PC-3 (cell line): ENCODE measurements at regions not wholly inside any gene's neighbourhood (a gene's known extent, or its start where the extent isn't known, plus 50 kb on each side); places are given as distances from the start of the nearest gene placed in this dataset.

ENCODE experiments used
- EZH2phosphoT487 ChIP-seq: fragments of 300-600 bp; sonication (generic); IDR thresholded peaks from 2 replicates; pipeline ENCODE4 v1.6.1; 2018; ENCODE audit warnings: mild to moderate bottlenecking, antibody characterized with exemption, low read length, borderline replicate concordance
- TF ChIP-seq, protein P1 (sequence below): fragments of 300-600 bp; sonication (generic); conservative IDR thresholded peaks from 2 replicates; pipeline ENCODE4 v1.5.1; 2017; ENCODE audit warnings: antibody characterized with exemption, low read depth, mild to moderate bottlenecking, low read length

GRCh38 chr2:78601113-78601512 is 424.4 kb upstream of the REG3G start:
- no peak for TF ChIP-seq EZH2phosphoT487
- TF ChIP-seq, protein P1, sequence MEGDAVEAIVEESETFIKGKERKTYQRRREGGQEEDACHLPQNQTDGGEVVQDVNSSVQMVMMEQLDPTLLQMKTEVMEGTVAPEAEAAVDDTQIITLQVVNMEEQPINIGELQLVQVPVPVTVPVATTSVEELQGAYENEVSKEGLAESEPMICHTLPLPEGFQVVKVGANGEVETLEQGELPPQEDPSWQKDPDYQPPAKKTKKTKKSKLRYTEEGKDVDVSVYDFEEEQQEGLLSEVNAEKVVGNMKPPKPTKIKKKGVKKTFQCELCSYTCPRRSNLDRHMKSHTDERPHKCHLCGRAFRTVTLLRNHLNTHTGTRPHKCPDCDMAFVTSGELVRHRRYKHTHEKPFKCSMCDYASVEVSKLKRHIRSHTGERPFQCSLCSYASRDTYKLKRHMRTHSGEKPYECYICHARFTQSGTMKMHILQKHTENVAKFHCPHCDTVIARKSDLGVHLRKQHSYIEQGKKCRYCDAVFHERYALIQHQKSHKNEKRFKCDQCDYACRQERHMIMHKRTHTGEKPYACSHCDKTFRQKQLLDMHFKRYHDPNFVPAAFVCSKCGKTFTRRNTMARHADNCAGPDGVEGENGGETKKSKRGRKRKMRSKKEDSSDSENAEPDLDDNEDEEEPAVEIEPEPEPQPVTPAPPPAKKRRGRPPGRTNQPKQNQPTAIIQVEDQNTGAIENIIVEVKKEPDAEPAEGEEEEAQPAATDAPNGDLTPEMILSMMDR, result no peak
